HEK293 (cell line): ENCODE measurements at regions not wholly inside any gene's neighbourhood (a gene's known extent, or its start where the extent isn't known, plus 50 kb on each side); places are given as distances from the start of the nearest gene placed in this dataset.

Experiments
- CTCF ChIP-seq: fragments of 450-650 bp; formaldehyde crosslinking; IDR thresholded peaks from 2 replicates; pipeline ENCODE4 v1.5.1; 2016; ENCODE audit warnings: missing biosample characterization, missing genetic modification characterization
- MYNN ChIP-seq: fragments of 450-650 bp; formaldehyde crosslinking; IDR thresholded peaks from 2 replicates; pipeline ENCODE4 v1.5.1; 2016; ENCODE audit warnings: missing biosample characterization, missing genetic modification characterization, borderline replicate concordance
- YY1 ChIP-seq: fragments of 450-650 bp; formaldehyde crosslinking; IDR thresholded peaks from 2 replicates; pipeline ENCODE4 v1.5.1; 2018; ENCODE audit warnings: missing biosample characterization, missing genetic modification characterization
- ZNF112 ChIP-seq: fragments of 450-650 bp; formaldehyde crosslinking; IDR thresholded peaks from 2 replicates; pipeline ENCODE4 v1.5.0; 2017; ENCODE audit warnings: missing biosample characterization, missing genetic modification characterization
- ZNF174 ChIP-seq: fragments of 450-650 bp; formaldehyde crosslinking; IDR thresholded peaks from 2 replicates; pipeline ENCODE4 v1.5.0; 2017; ENCODE audit warnings: missing biosample characterization, mild to moderate bottlenecking, missing genetic modification characterization
- ZNF274 ChIP-seq, 2 experiments: fragments of 200-500 bp in 1 of 2; fragments of 450-650 bp in 1 of 2; sonication (Bioruptor generic) in 1 of 2; formaldehyde crosslinking in 1 of 2; IDR thresholded peaks; 2 replicates each; pipeline versions ENCODE4 v1.5.1 to v1.6.1; 2014 to 2016; ENCODE audit warnings: borderline replicate concordance in 1 of 2, inconsistent platforms in 1 of 2, low read length in 1 of 2, missing biosample characterization in 1 of 2, missing genetic modification characterization in 1 of 2

GRCh38 chr6:164124473-164124872 is 710.0 kb downstream of the QKI start:
- no peak for TF ChIP-seq CTCF (tag by site-specific recombination)
- no peak for TF ChIP-seq YY1
- TF ChIP-seq ZNF112 (tag by site-specific recombination) = no peak
- no peak for TF ChIP-seq ZNF174 (tag by site-specific recombination)
- TF ChIP-seq MYNN (tag by site-specific recombination) = no peak
- no peak for TF ChIP-seq ZNF274 (IDR thresholded peaks at IDR 0.05; ENCODE audit: low read length)
- no peak for TF ChIP-seq ZNF274 (tag by site-specific recombination; IDR thresholded peaks at IDR 0.05; ENCODE audit: borderline replicate concordance)
